Tibial nerve (tissue), 3 donors: ENCODE measurements at regions not wholly inside any gene's neighbourhood (a gene's known extent, or its start where the extent isn't known, plus 50 kb on each side); places are given as distances from the start of the nearest gene placed in this dataset.

Experiments used
- POLR2A ChIP-seq, 2 donors: fragments of 450-650 bp; IDR thresholded peaks; one replicate each; pipeline ENCODE4 v1.6.1; 2017; ENCODE audit warnings: antibody characterized with exemption in 2 of 2, mild to moderate bottlenecking in 2 of 2, moderate library complexity in 2 of 2
- TF ChIP-seq, protein P1 (sequence below), 5 experiments: fragments of 200-600 bp in 3 of 5; fragments of 450-650 bp in 2 of 5; sonication (generic) in 3 of 5; IDR thresholded peaks; one replicate each; pipeline ENCODE4 v1.5.1; 2016 to 2019; ENCODE audit warnings: antibody characterized with exemption in 5 of 5, mild to moderate bottlenecking in 3 of 5, moderate library complexity in 2 of 5

DNA sequence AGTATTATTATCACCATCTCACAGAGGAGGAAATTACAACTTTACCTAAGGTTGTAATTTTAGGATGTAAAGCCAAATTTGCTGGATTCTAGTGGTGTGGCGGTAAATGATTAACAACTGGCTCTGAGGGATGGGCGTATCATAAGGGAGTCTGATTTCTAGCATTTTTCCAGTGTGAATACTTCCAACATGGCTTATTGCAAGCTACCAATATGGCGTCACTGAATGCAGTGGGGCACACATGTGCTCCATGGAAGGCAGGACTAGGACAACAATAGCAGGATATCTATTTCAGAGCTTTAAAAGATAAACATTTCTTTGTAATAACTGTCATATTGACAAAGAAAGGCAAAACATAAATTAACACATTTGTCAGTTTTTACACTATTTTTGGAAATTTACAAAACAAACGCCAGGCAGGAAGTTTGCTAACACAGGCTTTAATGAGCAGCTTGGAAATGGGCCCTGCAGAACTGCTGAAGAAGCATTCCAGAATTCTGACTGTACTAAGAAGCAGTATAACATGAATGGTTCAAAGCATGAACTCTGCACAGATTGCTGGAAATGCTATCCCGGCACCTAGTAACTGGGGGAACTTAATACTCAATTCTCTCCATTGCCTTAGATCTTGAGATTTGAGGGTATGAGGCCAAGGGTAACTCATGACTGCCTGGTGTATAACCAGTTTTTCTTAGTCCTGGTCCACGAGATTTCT is 439.3 kb upstream of the MAP2 start:
- TF ChIP-seq POLR2A (IDR thresholded peaks at IDR 0.05) = no peak
- TF ChIP-seq, protein P1, sequence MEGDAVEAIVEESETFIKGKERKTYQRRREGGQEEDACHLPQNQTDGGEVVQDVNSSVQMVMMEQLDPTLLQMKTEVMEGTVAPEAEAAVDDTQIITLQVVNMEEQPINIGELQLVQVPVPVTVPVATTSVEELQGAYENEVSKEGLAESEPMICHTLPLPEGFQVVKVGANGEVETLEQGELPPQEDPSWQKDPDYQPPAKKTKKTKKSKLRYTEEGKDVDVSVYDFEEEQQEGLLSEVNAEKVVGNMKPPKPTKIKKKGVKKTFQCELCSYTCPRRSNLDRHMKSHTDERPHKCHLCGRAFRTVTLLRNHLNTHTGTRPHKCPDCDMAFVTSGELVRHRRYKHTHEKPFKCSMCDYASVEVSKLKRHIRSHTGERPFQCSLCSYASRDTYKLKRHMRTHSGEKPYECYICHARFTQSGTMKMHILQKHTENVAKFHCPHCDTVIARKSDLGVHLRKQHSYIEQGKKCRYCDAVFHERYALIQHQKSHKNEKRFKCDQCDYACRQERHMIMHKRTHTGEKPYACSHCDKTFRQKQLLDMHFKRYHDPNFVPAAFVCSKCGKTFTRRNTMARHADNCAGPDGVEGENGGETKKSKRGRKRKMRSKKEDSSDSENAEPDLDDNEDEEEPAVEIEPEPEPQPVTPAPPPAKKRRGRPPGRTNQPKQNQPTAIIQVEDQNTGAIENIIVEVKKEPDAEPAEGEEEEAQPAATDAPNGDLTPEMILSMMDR (IDR thresholded peaks at IDR 0.05) = no peak
